IMR-90 (cell line): ENCODE measurements at regions not wholly inside any gene's neighbourhood (a gene's known extent, or its start where the extent isn't known, plus 50 kb on each side); places are given as distances from the start of the nearest gene placed in this dataset.
A peak's percentile ranks its signal among the peaks of the same experiment; 100 is the strongest.

Experiments
- ATAC-seq: fragments of 200-7000 bp; cut with Tn5 transposase; 2 replicates; pipeline ENCODE4 v1.9.1; 2020; ENCODE audit warnings: low read depth, mild to moderate bottlenecking, moderate library complexity
- BruUV-seq: library from RNA; stranded (reverse); fragments of 400-500 nt; replicated peaks from 2 replicates; lab custom pipeline; 2021; lab: Mats Ljungman, UMichigan
- CTCF ChIA-PET: fragments of 300-600 bp; formaldehyde crosslinking; extraction: SDS; loops from one replicate; lab custom pipeline; 2021; ENCODE audit warnings: antibody characterized with exemption; lab: Yijun Ruan, JAX
- POLR2A ChIA-PET: fragments of 300-600 bp; sonication (Branson Sonifier 250); formaldehyde crosslinking; loops from one replicate; lab custom pipeline; 2022; ENCODE audit warnings: antibody characterized with exemption; ENCODE audit not compliant: unreplicated experiment; lab: Charles Lee
- DNase-seq: peaks from one replicate; pipeline ENCODE4 v3.0.0; 2013
- H2AFZ ChIP-seq: replicated peaks from 2 replicates; pipeline ENCODE3; 2013; ENCODE audit warnings: low read length, mild to moderate bottlenecking; ENCODE audit not compliant: poor library complexity
- H2AK5ac ChIP-seq: 2 replicates; pipeline ENCODE4 v1.6.1; 2013; ENCODE audit warnings: low read depth, low read length, inconsistent platforms
- H2AK9ac ChIP-seq: replicated peaks from 2 replicates; pipeline ENCODE3; 2013; ENCODE audit warnings: mild to moderate bottlenecking, low read depth, low read length, moderate library complexity; ENCODE audit not compliant: poor library complexity
- H2BK120ac ChIP-seq: 2 replicates; pipeline ENCODE4 v1.6.1; 2013; ENCODE audit warnings: low read depth, low read length, inconsistent platforms
- H2BK15ac ChIP-seq: 3 replicates; pipeline ENCODE4 v1.6.1; 2013; ENCODE audit warnings: low read depth, low read length, inconsistent platforms
- H2BK20ac ChIP-seq: 2 replicates; pipeline ENCODE4 v1.6.1; 2013; ENCODE audit warnings: low read depth, mild to moderate bottlenecking, inconsistent platforms, low read length, moderate library complexity
- H2BK5ac ChIP-seq: 2 replicates; pipeline ENCODE4 v1.6.1; 2013; ENCODE audit warnings: mild to moderate bottlenecking, low read depth, low read length, inconsistent platforms; ENCODE audit not compliant: poor library complexity, severe bottlenecking
- H3K14ac ChIP-seq: replicated peaks from 2 replicates; pipeline ENCODE4 v1.6.1; 2013; ENCODE audit warnings: low read depth, low read length, inconsistent platforms
- H3K18ac ChIP-seq: 2 replicates; pipeline ENCODE4 v1.6.1; 2013; ENCODE audit warnings: low read depth, low read length, control low read depth
- H3K23ac ChIP-seq: 2 replicates; pipeline ENCODE4 v1.6.1; 2013; ENCODE audit warnings: low read depth, low read length, inconsistent platforms
- H3K27ac ChIP-seq: 2 replicates; pipeline ENCODE4 v1.5.1; 2013; ENCODE audit warnings: mild to moderate bottlenecking, control low read depth, low read length; ENCODE audit not compliant: insufficient read depth
- H3K27me3 ChIP-seq: 2 replicates; pipeline ENCODE4 v1.6.1; 2013; ENCODE audit warnings: low read length; ENCODE audit not compliant: control insufficient read depth, insufficient read depth
- H3K36me3 ChIP-seq: 2 replicates; pipeline ENCODE4 v1.6.1; 2013; ENCODE audit warnings: low read length, mixed read lengths; ENCODE audit not compliant: control insufficient read depth, insufficient read depth
- H3K4ac ChIP-seq: 2 replicates; pipeline ENCODE4 v1.6.1; 2013; ENCODE audit warnings: low read depth, low read length, inconsistent platforms
- H3K4me1 ChIP-seq: 2 replicates; pipeline ENCODE4 v1.6.1; 2013; ENCODE audit warnings: low read length, mixed read lengths; ENCODE audit not compliant: control insufficient read depth, insufficient read depth
- H3K4me2 ChIP-seq: 2 replicates; pipeline ENCODE4 v1.6.1; 2013; ENCODE audit warnings: low read depth, mild to moderate bottlenecking, control low read depth, low read length, moderate library complexity
- H3K4me3 ChIP-seq: 2 replicates; pipeline ENCODE4 v1.5.1; 2013; ENCODE audit warnings: low read depth, mild to moderate bottlenecking, control low read depth, low read length, moderate library complexity; ENCODE audit not compliant: insufficient read depth
- H3K56ac ChIP-seq: 2 replicates; pipeline ENCODE4 v1.6.1; 2013; ENCODE audit warnings: low read length, inconsistent platforms; ENCODE audit not compliant: insufficient read depth; ENCODE audit errors: extremely low read depth
- H3K79me1 ChIP-seq, 2 experiments: 2 replicates each; pipeline ENCODE4 v1.6.1; 2013; ENCODE audit warnings: low read length in 2 of 2, inconsistent platforms in 1 of 2, low read depth in 1 of 2
- H3K9ac ChIP-seq: 2 replicates; pipeline ENCODE4 v1.6.1; 2013; ENCODE audit warnings: low read depth, low read length, control low read depth
- H3K9me1 ChIP-seq: 2 replicates; pipeline ENCODE4 v1.6.1; 2013; ENCODE audit warnings: low read length, inconsistent platforms; ENCODE audit not compliant: insufficient read depth
- H3K9me3 ChIP-seq: 2 replicates; pipeline ENCODE4 v1.6.1; 2013; ENCODE audit warnings: low read length; ENCODE audit not compliant: control insufficient read depth, insufficient read depth
- H4K20me1 ChIP-seq: 2 replicates; pipeline ENCODE4 v1.6.1; 2013; ENCODE audit warnings: low read length, inconsistent platforms; ENCODE audit not compliant: insufficient read depth
- H4K5ac ChIP-seq: 2 replicates; pipeline ENCODE4 v1.6.1; 2013; ENCODE audit warnings: mild to moderate bottlenecking, low read depth, low read length, control low read depth
- H4K8ac ChIP-seq, 2 experiments: 2 replicates each; pipeline ENCODE4 v1.6.1; 2013; ENCODE audit warnings: low read depth in 2 of 2, low read length in 2 of 2, control low read depth in 1 of 2, inconsistent platforms in 1 of 2
- H4K91ac ChIP-seq: 2 replicates; pipeline ENCODE4 v1.6.1; 2013; ENCODE audit warnings: low read depth, low read length, inconsistent platforms; ENCODE audit not compliant: insufficient read depth
- CEBPB ChIP-seq: IDR thresholded peaks from 2 replicates; pipeline ENCODE4 v1.6.1; 2012; ENCODE audit warnings: low read depth, low read length, improper control_type of control experiment
- CHD1 ChIP-seq: IDR thresholded peaks from 2 replicates; pipeline ENCODE4 v1.6.1; 2012; ENCODE audit warnings: low read depth, low read length, improper control_type of control experiment
- CTCF ChIP-seq: conservative IDR thresholded peaks from 2 replicates; pipeline ENCODE4 v1.5.1; 2012; ENCODE audit warnings: mild to moderate bottlenecking, low read depth, low read length, improper control_type of control experiment
- FOS ChIP-seq: fragments of 150-350 bp; IDR thresholded peaks from 2 replicates; pipeline ENCODE4 v1.6.1; 2016; ENCODE audit warnings: low read depth, low read length
- MAFK ChIP-seq: IDR thresholded peaks from 2 replicates; pipeline ENCODE4 v1.6.1; 2012; ENCODE audit warnings: low read depth, low read length, improper control_type of control experiment
- MAZ ChIP-seq: IDR thresholded peaks from 2 replicates; pipeline ENCODE4 v1.6.1; 2012; ENCODE audit warnings: low read depth, mild to moderate bottlenecking, low read length, improper control_type of control experiment, moderate library complexity, borderline replicate concordance
- MXI1 ChIP-seq: IDR thresholded peaks from 2 replicates; pipeline ENCODE4 v1.6.1; 2012; ENCODE audit warnings: low read depth, mild to moderate bottlenecking, low read length, moderate library complexity, borderline replicate concordance
- NFE2L2 ChIP-seq: fragments of 150-350 bp; IDR thresholded peaks from 2 replicates; pipeline ENCODE4 v1.6.1; 2016; ENCODE audit warnings: low read depth, mild to moderate bottlenecking, low read length
- POLR2A ChIP-seq: IDR thresholded peaks from 2 replicates; pipeline ENCODE4 v1.6.1; 2012; ENCODE audit warnings: mild to moderate bottlenecking, low read depth, low read length
- RAD21 ChIP-seq: IDR thresholded peaks from 2 replicates; pipeline ENCODE4 v1.6.1; 2012; ENCODE audit warnings: low read length, improper control_type of control experiment
- RCOR1 ChIP-seq: IDR thresholded peaks from 2 replicates; pipeline ENCODE4 v1.6.1; 2012; ENCODE audit warnings: mild to moderate bottlenecking, low read length, improper control_type of control experiment; ENCODE audit not compliant: insufficient replicate concordance
- RFX5 ChIP-seq: IDR thresholded peaks from 2 replicates; pipeline ENCODE4 v1.8.0; 2012; ENCODE audit warnings: low read depth, mild to moderate bottlenecking, low read length, moderate library complexity
- SMC3 ChIP-seq: fragments of 150-350 bp; IDR thresholded peaks from 2 replicates; pipeline ENCODE4 v1.6.1; 2016; ENCODE audit warnings: low read depth, mild to moderate bottlenecking, antibody characterized with exemption, low read length, moderate library complexity
- USF2 ChIP-seq: fragments of 150-350 bp; IDR thresholded peaks from 2 replicates; pipeline ENCODE4 v1.6.1; 2017; ENCODE audit warnings: mild to moderate bottlenecking, antibody characterized with exemption, low read length, low read depth
- WGBS, 2 experiments: methylation state at CpG; one replicate each; pipeline versions ENCODE4 v1.1.5 to v1.1.7; 2013; ENCODE audit warnings: missing lambda C conversion rate in 2 of 2; ENCODE audit not compliant: insufficient read length in 1 of 2; ENCODE audit errors: extremely low coverage in 2 of 2; 5-methylcytosine and 5-hydroxymethylcytosine counted together
- dilution Hi-C: fragments of 300-500 bp; cut with HindIII; formaldehyde crosslinking; loops from one replicate; pipeline ENCODE4 v1.14.3; 2018; ENCODE audit warnings: low sequenced_read_pairs; ENCODE audit not compliant: unreplicated experiment
- in situ Hi-C: fragments of 300-500 bp; cut with MboI; formaldehyde crosslinking; loops from 3 replicates; pipeline ENCODE4 v1.14.3; 2019; ENCODE audit warnings: low sequenced_read_pairs, inconsistent platforms, mixed read lengths
- intact Hi-C: fragments of 100-400 bp; cut with micrococcal nuclease; formaldehyde crosslinking; loops from 2 replicates; pipeline ENCODE4 v1.10.0; 2022
- TF ChIP-seq, protein P1 (sequence below): fragments of 150-350 bp; IDR thresholded peaks from 2 replicates; pipeline ENCODE4 v1.6.1; 2016; ENCODE audit warnings: low read depth, mild to moderate bottlenecking, low read length, moderate library complexity, borderline replicate concordance

DNA sequence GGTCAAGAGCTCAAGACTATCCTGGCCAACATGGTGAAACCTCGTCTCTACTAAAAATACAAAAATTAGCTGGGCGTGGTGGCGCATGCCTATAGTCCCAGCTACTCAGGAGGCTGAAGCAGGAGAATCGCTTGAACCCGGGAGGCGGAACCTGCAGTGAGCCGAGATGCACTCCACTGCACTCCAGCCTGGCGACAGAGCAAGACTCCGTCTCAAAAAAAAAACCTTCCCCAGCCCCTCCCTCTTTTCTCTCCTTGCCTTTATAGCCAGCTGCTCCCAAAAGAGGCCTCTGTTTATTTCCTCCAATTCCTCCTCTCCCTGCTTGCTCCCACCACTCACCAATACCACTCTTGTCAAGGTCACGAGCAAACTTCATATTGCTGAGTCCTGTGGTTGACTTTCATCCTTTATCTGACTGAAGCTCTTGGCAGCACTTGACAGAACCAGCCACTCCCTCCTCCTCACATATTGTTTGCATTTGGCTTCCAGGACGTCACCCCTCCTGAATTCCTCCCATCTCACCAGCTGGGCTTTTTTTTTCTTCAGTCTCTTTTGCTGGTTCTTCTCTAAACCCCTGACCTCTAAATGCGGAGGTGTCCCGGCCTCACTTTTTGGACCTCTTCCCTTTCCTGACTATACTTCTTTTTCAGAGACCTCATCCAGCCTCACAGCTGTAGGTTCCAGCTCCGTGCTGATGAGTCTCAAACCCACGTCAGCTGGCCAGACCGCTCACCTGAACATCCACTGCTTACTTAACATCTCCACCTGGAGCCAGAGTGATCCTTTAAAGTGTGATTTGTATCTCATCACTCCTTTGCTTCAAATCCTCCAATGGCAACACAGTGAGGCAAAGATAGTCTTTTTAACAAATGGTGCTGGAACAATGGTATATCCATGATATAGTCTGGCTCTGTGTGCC, 84.6 kb upstream of the CAB39 start:
- dilution Hi-C loops (no loop called here), in situ Hi-C loops (no loop called here), intact Hi-C loops (no loop called here)
- H4K8ac ChIP-seq, result no peak overlapping the region
- H2AK5ac ChIP-seq, result no peak overlapping the region
- H3K4me3 ChIP-seq, result no peak overlapping the region
- BruUV-seq, result no TSS peak
- no peak overlapping the region for H4K91ac ChIP-seq
- H3K9ac ChIP-seq, result no peak overlapping the region
- H3K36me3 ChIP-seq, result no peaks in the 10 kb centered on the region
- no peaks in the 10 kb centered on the region for H3K9me3 ChIP-seq
- H3K9me1 ChIP-seq, result no peaks in the 10 kb centered on the region
- ChIA-PET POLR2A (no interaction called here), CTCF (interaction anchor here (1.1 kb wide), 1 partner anchor 43 kb away, joined by 5 read pairs; no protein-coding TSS in a partner anchor)
- no peaks in the 10 kb centered on the region for H3K79me1 ChIP-seq
- no peak overlapping the region for H3K14ac ChIP-seq
- ATAC-seq (peak; percentile 82), DNase-seq (peak; percentile 78)
- 39% methylated on average over 10 of the region's 16 CpGs; no CpG with 5 or more reads in 1 of the 2 experiments for WGBS, 2 experiments
- no peak overlapping the region for H2BK120ac ChIP-seq
- H2AK9ac ChIP-seq, result no peak overlapping the region
- H3K27me3 ChIP-seq, result no peaks in the 10 kb centered on the region
- H3K4ac ChIP-seq, result no peak overlapping the region
- no peak overlapping the region for H3K56ac ChIP-seq
- no peak overlapping the region for H2BK15ac ChIP-seq
- H3K18ac ChIP-seq, result no peak overlapping the region
- no peak overlapping the region for H2BK20ac ChIP-seq
- no peak overlapping the region for H2BK5ac ChIP-seq
- H2AFZ ChIP-seq, result peak overlapping the region; percentile 28
- no peaks in the 10 kb centered on the region for H3K4me1 ChIP-seq
- H4K5ac ChIP-seq, result no peak overlapping the region
- H4K20me1 ChIP-seq, result no peaks in the 10 kb centered on the region
- no peak overlapping the region for H3K23ac ChIP-seq
- no peak overlapping the region for H3K27ac ChIP-seq
- no peak overlapping the region for H3K4me2 ChIP-seq
- no peak for TF ChIP-seq CHD1
- no peak for TF ChIP-seq USF2
- TF ChIP-seq, protein P1, sequence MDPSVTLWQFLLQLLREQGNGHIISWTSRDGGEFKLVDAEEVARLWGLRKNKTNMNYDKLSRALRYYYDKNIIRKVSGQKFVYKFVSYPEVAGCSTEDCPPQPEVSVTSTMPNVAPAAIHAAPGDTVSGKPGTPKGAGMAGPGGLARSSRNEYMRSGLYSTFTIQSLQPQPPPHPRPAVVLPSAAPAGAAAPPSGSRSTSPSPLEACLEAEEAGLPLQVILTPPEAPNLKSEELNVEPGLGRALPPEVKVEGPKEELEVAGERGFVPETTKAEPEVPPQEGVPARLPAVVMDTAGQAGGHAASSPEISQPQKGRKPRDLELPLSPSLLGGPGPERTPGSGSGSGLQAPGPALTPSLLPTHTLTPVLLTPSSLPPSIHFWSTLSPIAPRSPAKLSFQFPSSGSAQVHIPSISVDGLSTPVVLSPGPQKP, result no peak
- no peak for TF ChIP-seq RAD21
- TF ChIP-seq CTCF, result no peak
- no peak for TF ChIP-seq RFX5
- TF ChIP-seq RCOR1, result no peak
- TF ChIP-seq POLR2A, result no peak
- TF ChIP-seq MAFK, result no peak
- TF ChIP-seq FOS, result no peak
- TF ChIP-seq MAZ, result no peak
- no peak for TF ChIP-seq MXI1
- no peak for TF ChIP-seq NFE2L2
- no peak for TF ChIP-seq CEBPB
- TF ChIP-seq SMC3, result no peak
